K562 (cell line): ENCODE measurements at regions not wholly inside any gene's neighbourhood (a gene's known extent, or its start where the extent isn't known, plus 50 kb on each side); places are given as distances from the start of the nearest gene placed in this dataset.

Experiments
- ATAC-seq: fragments of 200-7000 bp; cut with Tn5 transposase; 3 replicates; pipeline ENCODE4 v1.9.1; 2020; ENCODE audit warnings: moderate library complexity
- BruUV-seq: library from RNA; stranded (reverse); fragments of 400-500 nt; replicated peaks from 2 replicates; lab custom pipeline; 2021; lab: Mats Ljungman, UMichigan
- CTCF ChIA-PET: fragments of 300-600 bp; formaldehyde crosslinking; extraction: SDS; loops from one replicate; lab custom pipeline; 2021; ENCODE audit warnings: low intra/inter-chr PET ratio; lab: Yijun Ruan, JAX
- POLR2A ChIA-PET: fragments of 300-600, 350-650 bp; sonication (Branson Sonifier 250); formaldehyde crosslinking; extraction: SDS; loops from one replicate; lab custom pipeline; 2021; ENCODE audit warnings: antibody characterized with exemption, inconsistent platforms; lab: Yijun Ruan, JAX
- DNase-seq, 4 experiments: peaks; one replicate each; pipeline versions ENCODE4 v3.0.0 to v3.0.0-alpha.2; 2011 to 2018; ENCODE audit warnings: low spot score in 3 of 4, mixed read lengths in 3 of 4; ENCODE audit errors: extremely low read depth in 1 of 4
- FAIRE-seq: peaks from 2 replicates; lab custom pipeline; 2011; peaks lifted over from hg19 to GRCh38; lab: Jason Lieb, UNC
- H2AFZ ChIP-seq: 2 replicates; pipeline ENCODE4 v1.6.0; 2011; ENCODE audit warnings: low read depth, low read length, control low read depth, inconsistent platforms
- H3K27ac ChIP-seq: fragments of 200-600 bp; 3 replicates; pipeline ENCODE4 v1.8.0; 2011; ENCODE audit warnings: low read depth, mild to moderate bottlenecking, control low read depth, inconsistent platforms, low read length, moderate library complexity, mixed read lengths; ENCODE audit errors: extremely low read depth
- H3K27me3 ChIP-seq, 2 experiments: fragments of 300-600 bp in 1 of 2; 2 replicates in 1 of 2; 3 replicates in 1 of 2; pipeline versions ENCODE4 v1.6.0 to v1.8.0; 2011; ENCODE audit warnings: inconsistent platforms in 2 of 2, low read length in 2 of 2, mild to moderate bottlenecking in 1 of 2, mixed read lengths in 1 of 2, moderate library complexity in 1 of 2; ENCODE audit not compliant: control insufficient read depth in 2 of 2, insufficient read depth in 2 of 2
- H3K36me3 ChIP-seq: fragments of 300-600 bp; 3 replicates; pipeline ENCODE4 v1.8.0; 2011; ENCODE audit warnings: mild to moderate bottlenecking, low read length, inconsistent platforms; ENCODE audit not compliant: control insufficient read depth, insufficient read depth
- H3K4me1 ChIP-seq, 2 experiments: fragments of 200-600 bp in 1 of 2; replicated peaks in 1 of 2; 2 replicates in 1 of 2; 3 replicates in 1 of 2; pipeline versions ENCODE4 v1.5.1 to v1.8.0; 2011; ENCODE audit warnings: inconsistent platforms in 2 of 2, low read length in 2 of 2, mild to moderate bottlenecking in 1 of 2, mixed read lengths in 1 of 2, moderate library complexity in 1 of 2; ENCODE audit not compliant: control insufficient read depth in 2 of 2, insufficient read depth in 2 of 2
- H3K4me2 ChIP-seq: 2 replicates; pipeline ENCODE4 v1.6.1; 2011; ENCODE audit warnings: low read length, control low read depth, inconsistent platforms, mixed read lengths; ENCODE audit not compliant: insufficient read depth
- H3K4me3 ChIP-seq: fragments of 200-600 bp; sonication (generic), shearing (Covaris generic); 2 replicates; pipeline ENCODE4 v1.5.1; 2016; ENCODE audit warnings: control low read depth, inconsistent platforms
- H3K79me2 ChIP-seq: fragments of 200-600 bp; 3 replicates; pipeline ENCODE4 v1.8.0; 2011; ENCODE audit warnings: low read length, inconsistent platforms; ENCODE audit not compliant: control insufficient read depth, insufficient read depth
- H3K9ac ChIP-seq, 2 experiments: 2 replicates each; pipeline versions ENCODE4 v1.6.0 to v1.6.1; 2011; ENCODE audit warnings: low read depth in 2 of 2, low read length in 2 of 2, control low read depth in 1 of 2, inconsistent platforms in 1 of 2, mild to moderate bottlenecking in 1 of 2, mixed read lengths in 1 of 2; ENCODE audit not compliant: insufficient read depth in 1 of 2
- H3K9me1 ChIP-seq: one replicate; pipeline ENCODE4 v1.6.0; 2011; ENCODE audit warnings: inconsistent platforms, mild to moderate bottlenecking, low read length, moderate library complexity; ENCODE audit not compliant: control insufficient read depth, insufficient read depth
- H3K9me3 ChIP-seq: replicated peaks from 2 replicates; pipeline ENCODE4 v1.5.1; 2011; ENCODE audit warnings: low read depth, low read length, inconsistent platforms; ENCODE audit not compliant: control insufficient read depth, insufficient read depth
- H4K20me1 ChIP-seq: replicated peaks from 2 replicates; pipeline ENCODE4 v1.6.1; 2011; ENCODE audit warnings: low read length, inconsistent platforms, mixed read lengths; ENCODE audit not compliant: control insufficient read depth, insufficient read depth
- CCNT2 ChIP-seq: IDR thresholded peaks from 2 replicates; pipeline ENCODE4 v1.6.1; 2011; ENCODE audit warnings: borderline replicate concordance, low read depth, mild to moderate bottlenecking, moderate library complexity, mixed read lengths, low read length; ENCODE audit not compliant: insufficient read length; ENCODE audit errors: extremely low read depth
- CHD4 ChIP-seq: fragments of 200-600 bp; sonication (generic); IDR thresholded peaks from 3 replicates; pipeline ENCODE4 v1.6.1; 2012; ENCODE audit warnings: low read depth, mild to moderate bottlenecking, mixed read lengths, low read length, inconsistent platforms; ENCODE audit not compliant: insufficient read depth, insufficient replicate concordance, poor library complexity, severe bottlenecking
- DEAF1 ChIP-seq: fragments of 450-650 bp; formaldehyde crosslinking; IDR thresholded peaks from 2 replicates; pipeline ENCODE4 v1.4.0; 2020; ENCODE audit warnings: mild to moderate bottlenecking, moderate library complexity
- GABPA ChIP-seq: fragments of 200-800 bp; sonication (Bioruptor generic); conservative IDR thresholded peaks from 2 replicates; pipeline ENCODE4 v1.6.1; 2016; ENCODE audit warnings: low read depth, missing genetic modification characterization, missing compliant biosample characterization
- HDAC8 ChIP-seq: fragments of 450-650 bp; IDR thresholded peaks from 2 replicates; pipeline ENCODE4 v1.6.1; 2016; ENCODE audit warnings: mild to moderate bottlenecking, missing genetic modification characterization, moderate library complexity, missing compliant biosample characterization
- KAT2B ChIP-seq: IDR thresholded peaks from one replicate; pipeline ENCODE4 v1.6.1; 2012; ENCODE audit warnings: low read depth, mild to moderate bottlenecking, control low read depth, inconsistent platforms, low read length, moderate library complexity
- MXI1 ChIP-seq: IDR thresholded peaks from 2 replicates; pipeline ENCODE4 v1.6.1; 2011; ENCODE audit warnings: low read depth, mild to moderate bottlenecking, improper control_type of control experiment, low read length
- NCOA4 ChIP-seq: fragments of 450-650 bp; IDR thresholded peaks from 2 replicates; pipeline ENCODE4 v1.6.1; 2018; ENCODE audit warnings: mild to moderate bottlenecking; ENCODE audit not compliant: partially characterized antibody
- PHB2 ChIP-seq: fragments of 450-650 bp; IDR thresholded peaks from 2 replicates; pipeline ENCODE4 v1.6.1; 2017; ENCODE audit warnings: low read depth
- RFX7 ChIP-seq: fragments of 250-450 bp; sonication (Bioruptor Pico); IDR thresholded peaks from 2 replicates; pipeline ENCODE4 v1.5.1; 2021; ENCODE audit warnings: mild to moderate bottlenecking
- SIRT6 ChIP-seq: IDR thresholded peaks from one replicate; pipeline ENCODE4 v1.6.1; 2012; ENCODE audit warnings: low read depth, mild to moderate bottlenecking, control low read depth, inconsistent platforms, low read length, moderate library complexity
- SMARCA5 ChIP-seq: fragments of 450-650 bp; IDR thresholded peaks from 2 replicates; pipeline ENCODE4 v1.6.1; 2016
- SPI1 ChIP-seq: IDR thresholded peaks from 2 replicates; pipeline ENCODE4 v1.6.1; 2011; ENCODE audit warnings: low read depth, low read length, control low read depth, borderline replicate concordance
- ZC3H8 ChIP-seq: fragments of 450-650 bp; IDR thresholded peaks from 2 replicates; pipeline ENCODE4 v1.6.1; 2017
- ZNF175 ChIP-seq: fragments of 200-800 bp; sonication (Bioruptor generic); IDR thresholded peaks from 2 replicates; pipeline ENCODE4 v1.6.1; 2016; ENCODE audit warnings: low read depth, mild to moderate bottlenecking, missing genetic modification characterization, missing compliant biosample characterization
- ZNF445 ChIP-seq: fragments of 250-450 bp; sonication (Bioruptor Pico); IDR thresholded peaks from 2 replicates; pipeline ENCODE4 v1.4.0; 2020; ENCODE audit warnings: low read depth, mild to moderate bottlenecking, moderate library complexity
- ZNF644 ChIP-seq: fragments of 200-800 bp; sonication (Bioruptor generic); IDR thresholded peaks from 2 replicates; pipeline ENCODE4 v1.6.1; 2016; ENCODE audit warnings: low read depth, missing genetic modification characterization, missing compliant biosample characterization
- WGBS: fragments of 100-300 bp; shearing (Covaris generic); methylation state at CpG from one replicate; pipeline ENCODE4 v1.1.6; 2016; ENCODE audit warnings: low coverage, mixed read lengths; ENCODE audit not compliant: insufficient coverage; ENCODE audit errors: missing lambda C conversion rate; 5-methylcytosine and 5-hydroxymethylcytosine counted together
- in situ Hi-C: fragments of 300-500 bp; cut with MboI; formaldehyde crosslinking; loops from 4 replicates; pipeline ENCODE4 v1.15.0; 2018; ENCODE audit warnings: inconsistent platforms, mixed read lengths
- intact Hi-C: fragments of 100-400 bp; cut with micrococcal nuclease; formaldehyde crosslinking; loops from 2 replicates; pipeline ENCODE4 v1.14.2; 2022
- TF ChIP-seq, protein P1 (sequence below), 2 experiments: fragments of 150-350 bp in 1 of 2; IDR thresholded peaks; 2 replicates each; pipeline ENCODE4 v1.6.1; 2012 to 2016; ENCODE audit warnings: low read depth in 2 of 2, low read length in 2 of 2, mild to moderate bottlenecking in 1 of 2, moderate library complexity in 1 of 2

DNA sequence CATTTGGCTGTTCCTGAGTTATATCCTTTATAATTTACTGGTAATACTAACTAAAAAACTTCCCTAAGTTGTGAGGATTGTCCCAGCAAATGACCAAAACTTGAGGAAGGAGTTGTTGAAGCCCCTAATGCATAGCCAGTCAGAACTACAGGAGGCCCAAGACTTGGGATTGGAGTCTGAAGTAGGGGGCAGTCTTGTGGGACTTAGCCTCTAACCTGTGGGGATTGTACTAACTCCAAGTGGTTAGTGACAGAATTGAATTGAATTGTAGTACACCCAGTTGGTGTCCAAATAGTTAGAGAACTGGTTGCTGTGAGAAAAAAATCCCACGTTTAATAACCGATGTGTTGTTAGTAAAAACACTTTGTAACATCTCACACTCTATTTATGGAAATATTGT is 1506.3 kb downstream of the ADGRL3 start (continued):
- no peak for TF ChIP-seq CCNT2
- TF ChIP-seq HDAC8: no peak
- TF ChIP-seq GABPA (tag): no peak
- TF ChIP-seq SMARCA5: no peak
- TF ChIP-seq SPI1: no peak

- no TSS peak for BruUV-seq
- intact Hi-C loops: no loop called here
- Histone ChIP-seq H2AFZ (no peak overlapping the region), H3K4me2 (no peak overlapping the region), H3K9me3 (no peaks in the 10 kb centered on the region), H3K9ac (no peak overlapping the region), H3K79me2 (no peaks in the 10 kb centered on the region), H3K4me1 (no peaks in the 10 kb centered on the region), H3K4me3 (no peak overlapping the region), H3K36me3 (no peaks in the 10 kb centered on the region), H3K27ac (no peak overlapping the region), H3K9me1 (no peaks in the 10 kb centered on the region), H4K20me1 (no peaks in the 10 kb centered on the region), H3K27me3 (no peaks in the 10 kb centered on the region)
- ATAC-seq: no peak
- in situ Hi-C loops: no loop called here
- WGBS: 1% methylated on average over 12 of the region's 13 CpGs
- ChIA-PET CTCF (no interaction called here), POLR2A (no interaction called here)
- no peak for FAIRE-seq
- no peak for DNase-seq
- TF ChIP-seq ZNF445 (no peak), MXI1 (no peak), DEAF1 (CRISPR knock-in tag) (no peak), ZNF644 (tag) (no peak), KAT2B (no peak), ZC3H8 (no peak), NCOA4 (no peak), CHD4 (no peak), PHB2 (no peak), RFX7 (CRISPR knock-in tag) (no peak), ZNF175 (no peak), SIRT6 (no peak)
- TF ChIP-seq, protein P1, sequence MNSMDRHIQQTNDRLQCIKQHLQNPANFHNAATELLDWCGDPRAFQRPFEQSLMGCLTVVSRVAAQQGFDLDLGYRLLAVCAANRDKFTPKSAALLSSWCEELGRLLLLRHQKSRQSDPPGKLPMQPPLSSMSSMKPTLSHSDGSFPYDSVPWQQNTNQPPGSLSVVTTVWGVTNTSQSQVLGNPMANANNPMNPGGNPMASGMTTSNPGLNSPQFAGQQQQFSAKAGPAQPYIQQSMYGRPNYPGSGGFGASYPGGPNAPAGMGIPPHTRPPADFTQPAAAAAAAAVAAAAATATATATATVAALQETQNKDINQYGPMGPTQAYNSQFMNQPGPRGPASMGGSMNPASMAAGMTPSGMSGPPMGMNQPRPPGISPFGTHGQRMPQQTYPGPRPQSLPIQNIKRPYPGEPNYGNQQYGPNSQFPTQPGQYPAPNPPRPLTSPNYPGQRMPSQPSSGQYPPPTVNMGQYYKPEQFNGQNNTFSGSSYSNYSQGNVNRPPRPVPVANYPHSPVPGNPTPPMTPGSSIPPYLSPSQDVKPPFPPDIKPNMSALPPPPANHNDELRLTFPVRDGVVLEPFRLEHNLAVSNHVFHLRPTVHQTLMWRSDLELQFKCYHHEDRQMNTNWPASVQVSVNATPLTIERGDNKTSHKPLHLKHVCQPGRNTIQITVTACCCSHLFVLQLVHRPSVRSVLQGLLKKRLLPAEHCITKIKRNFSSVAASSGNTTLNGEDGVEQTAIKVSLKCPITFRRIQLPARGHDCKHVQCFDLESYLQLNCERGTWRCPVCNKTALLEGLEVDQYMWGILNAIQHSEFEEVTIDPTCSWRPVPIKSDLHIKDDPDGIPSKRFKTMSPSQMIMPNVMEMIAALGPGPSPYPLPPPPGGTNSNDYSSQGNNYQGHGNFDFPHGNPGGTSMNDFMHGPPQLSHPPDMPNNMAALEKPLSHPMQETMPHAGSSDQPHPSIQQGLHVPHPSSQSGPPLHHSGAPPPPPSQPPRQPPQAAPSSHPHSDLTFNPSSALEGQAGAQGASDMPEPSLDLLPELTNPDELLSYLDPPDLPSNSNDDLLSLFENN (IDR thresholded peaks at IDR 0.05; ENCODE audit: low read depth in 2 of 2, low read length in 2 of 2): no peak
Observed at GRCh38 chr4:62683799-62684566, 1483.9 kb downstream of the ADGRL3 start.
